PC-9 (cell line): ENCODE measurements at regions not wholly inside any gene's neighbourhood (a gene's known extent, or its start where the extent isn't known, plus 50 kb on each side); places are given as distances from the start of the nearest gene placed in this dataset.

Source experiments
- EZH2 ChIP-seq: fragments of 200-600 bp; sonication (generic); IDR thresholded peaks from 2 replicates; pipeline ENCODE4 v1.8.0; 2017; ENCODE audit warnings: antibody characterized with exemption, low read depth
- TF ChIP-seq, protein P1 (sequence below): fragments of 200-600 bp; sonication (generic); conservative IDR thresholded peaks from 2 replicates; pipeline ENCODE4 v1.6.1; 2017; ENCODE audit warnings: mixed run types, antibody characterized with exemption, mild to moderate bottlenecking, moderate library complexity

DNA sequence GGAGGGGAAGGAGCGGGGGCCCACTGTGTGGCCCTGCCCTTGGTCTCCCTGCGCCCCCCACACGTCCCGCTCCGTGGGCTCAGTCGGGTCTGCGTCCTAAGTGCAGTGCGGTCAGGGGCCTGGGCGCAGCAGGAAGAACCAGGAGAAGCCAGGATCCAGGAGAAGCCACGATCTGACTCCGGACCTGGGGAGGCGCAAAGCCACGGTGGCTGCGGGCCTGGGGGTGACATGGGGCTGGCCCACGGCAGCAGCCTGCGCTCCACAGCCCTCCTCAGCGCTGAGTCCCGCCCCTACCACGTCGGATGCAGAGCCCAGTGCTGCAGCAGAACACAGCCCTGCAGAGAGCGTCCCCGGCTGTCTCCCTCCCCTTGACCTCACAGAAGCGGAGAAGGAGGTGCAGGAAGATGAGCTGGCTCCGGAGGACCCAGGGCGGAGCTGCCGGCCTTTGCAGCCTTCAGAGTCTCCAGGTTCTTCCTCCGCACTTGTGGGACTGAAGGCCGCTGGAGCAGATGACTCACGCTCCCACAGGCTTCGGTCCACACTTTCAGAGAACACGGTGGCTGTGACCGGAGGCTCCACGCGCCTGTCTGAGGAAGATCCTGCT is 589.2 kb upstream of the SALL3 start:
- TF ChIP-seq, protein P1, sequence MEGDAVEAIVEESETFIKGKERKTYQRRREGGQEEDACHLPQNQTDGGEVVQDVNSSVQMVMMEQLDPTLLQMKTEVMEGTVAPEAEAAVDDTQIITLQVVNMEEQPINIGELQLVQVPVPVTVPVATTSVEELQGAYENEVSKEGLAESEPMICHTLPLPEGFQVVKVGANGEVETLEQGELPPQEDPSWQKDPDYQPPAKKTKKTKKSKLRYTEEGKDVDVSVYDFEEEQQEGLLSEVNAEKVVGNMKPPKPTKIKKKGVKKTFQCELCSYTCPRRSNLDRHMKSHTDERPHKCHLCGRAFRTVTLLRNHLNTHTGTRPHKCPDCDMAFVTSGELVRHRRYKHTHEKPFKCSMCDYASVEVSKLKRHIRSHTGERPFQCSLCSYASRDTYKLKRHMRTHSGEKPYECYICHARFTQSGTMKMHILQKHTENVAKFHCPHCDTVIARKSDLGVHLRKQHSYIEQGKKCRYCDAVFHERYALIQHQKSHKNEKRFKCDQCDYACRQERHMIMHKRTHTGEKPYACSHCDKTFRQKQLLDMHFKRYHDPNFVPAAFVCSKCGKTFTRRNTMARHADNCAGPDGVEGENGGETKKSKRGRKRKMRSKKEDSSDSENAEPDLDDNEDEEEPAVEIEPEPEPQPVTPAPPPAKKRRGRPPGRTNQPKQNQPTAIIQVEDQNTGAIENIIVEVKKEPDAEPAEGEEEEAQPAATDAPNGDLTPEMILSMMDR: no peak
- no peak for TF ChIP-seq EZH2
